Parathyroid adenoma (tissue), 2 donors: ENCODE measurements at regions not wholly inside any gene's neighbourhood (a gene's known extent, or its start where the extent isn't known, plus 50 kb on each side); places are given as distances from the start of the nearest gene placed in this dataset.

Experiments used
- H2AFZ ChIP-seq: fragments of 300-600 bp; sonication (generic); one replicate; pipeline ENCODE4 v1.7.0; 2017; ENCODE audit warnings: antibody characterized with exemption, mild to moderate bottlenecking
- H3K27ac ChIP-seq: fragments of 300-600 bp; sonication (generic); one replicate; pipeline ENCODE4 v1.7.0; 2017
- H3K27me3 ChIP-seq: fragments of 300-600 bp; sonication (generic); one replicate; pipeline ENCODE4 v1.7.0; 2017; ENCODE audit warnings: low read length; ENCODE audit not compliant: control insufficient read depth, insufficient read depth
- H3K36me3 ChIP-seq: fragments of 300-600 bp; sonication (generic); one replicate; pipeline ENCODE4 v1.7.0; 2017; ENCODE audit warnings: low read length; ENCODE audit not compliant: control insufficient read depth, insufficient read depth
- H3K4me1 ChIP-seq: fragments of 300-600 bp; sonication (generic); one replicate; pipeline ENCODE4 v1.7.0; 2017; ENCODE audit warnings: control low read depth
- H3K4me2 ChIP-seq: fragments of 300-600 bp; sonication (generic); one replicate; pipeline ENCODE4 v1.7.0; 2017; ENCODE audit warnings: low read length
- H3K4me3 ChIP-seq: fragments of 300-600 bp; sonication (generic); one replicate; pipeline ENCODE4 v1.7.0; 2017; ENCODE audit warnings: low read depth, low read length
- H3K79me2 ChIP-seq: fragments of 300-600 bp; sonication (generic); one replicate; pipeline ENCODE4 v1.7.0; 2017; ENCODE audit warnings: control low read depth
- H3K9ac ChIP-seq: fragments of 300-600 bp; sonication (generic); one replicate; pipeline ENCODE4 v1.7.0; 2017; ENCODE audit warnings: mild to moderate bottlenecking
- H3K9me3 ChIP-seq: fragments of 300-600 bp; sonication (generic); one replicate; pipeline ENCODE4 v1.7.0; 2017; ENCODE audit warnings: low read length; ENCODE audit not compliant: control insufficient read depth
- CTCF ChIP-seq: fragments of 300-600 bp; sonication (generic); IDR thresholded peaks from one replicate; pipeline ENCODE4 v1.7.0; 2017; ENCODE audit warnings: antibody characterized with exemption, mild to moderate bottlenecking
- donor health status: primary hyperparathyroidism.

- Histone ChIP-seq H3K4me3 (peak overlapping the region; percentile 26), H3K27me3 (no peaks in the 10 kb centered on the region), H3K4me1 (peaks cover 11% of the 10 kb centered on the region), H3K36me3 (no peaks in the 10 kb centered on the region), H3K79me2 (no peaks in the 10 kb centered on the region), H3K27ac (peak overlapping the region; percentile 78), H3K9ac (no peak overlapping the region), H3K9me3 (no peaks in the 10 kb centered on the region), H2AFZ (peak overlapping the region; percentile 45), H3K4me2 (peak overlapping the region; percentile 39)
- no peak for TF ChIP-seq CTCF
Observed at GRCh38 chr6:47407300-47408281, 70.0 kb upstream of the CD2AP start.

DNA sequence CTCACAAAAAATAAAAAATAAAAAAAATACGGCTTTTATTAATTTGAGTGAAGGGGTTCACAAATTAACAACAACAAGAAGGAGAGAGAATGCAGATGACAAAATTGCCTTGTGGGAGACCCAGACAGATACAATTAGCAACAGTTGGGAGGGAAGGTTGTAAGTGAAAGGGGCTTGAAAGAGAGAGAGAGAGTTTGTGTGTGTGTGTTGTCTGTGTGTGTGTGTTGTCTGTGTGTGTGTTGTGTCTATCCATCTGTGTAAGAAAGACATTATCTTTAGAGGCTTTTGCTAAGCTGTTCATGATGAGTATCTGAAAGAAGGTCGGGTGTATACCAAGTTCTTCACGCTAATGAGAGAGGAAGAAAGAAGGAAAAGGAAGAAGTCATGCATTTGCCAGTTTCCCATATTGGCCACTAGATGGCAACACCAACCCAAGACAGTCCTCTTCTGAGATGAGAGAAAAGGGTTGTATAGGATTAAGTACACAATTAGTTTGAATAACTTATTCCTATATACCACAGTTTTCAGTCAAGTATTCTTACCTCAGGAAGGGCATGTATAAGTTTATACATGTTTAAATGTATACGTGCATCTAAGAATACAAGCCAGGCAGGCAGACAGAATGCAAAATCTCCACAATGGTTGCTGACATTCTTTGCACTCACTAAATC, 63.7 kb upstream of the CD2AP start:
- H3K4me1 ChIP-seq, result no peaks in the 10 kb centered on the region
- peak overlapping the region; percentile 68 for H2AFZ ChIP-seq
- no peaks in the 10 kb centered on the region for H3K9me3 ChIP-seq
- no peaks in the 10 kb centered on the region for H3K27me3 ChIP-seq
- H3K79me2 ChIP-seq, result no peaks in the 10 kb centered on the region
- H3K4me3 ChIP-seq, result peak overlapping the region; percentile 62
- H3K4me2 ChIP-seq, result peak overlapping the region; percentile 66
- no peak overlapping the region for H3K27ac ChIP-seq
- no peak overlapping the region for H3K9ac ChIP-seq
- no peaks in the 10 kb centered on the region for H3K36me3 ChIP-seq
- peak; percentile 95 for TF ChIP-seq CTCF

DNA sequence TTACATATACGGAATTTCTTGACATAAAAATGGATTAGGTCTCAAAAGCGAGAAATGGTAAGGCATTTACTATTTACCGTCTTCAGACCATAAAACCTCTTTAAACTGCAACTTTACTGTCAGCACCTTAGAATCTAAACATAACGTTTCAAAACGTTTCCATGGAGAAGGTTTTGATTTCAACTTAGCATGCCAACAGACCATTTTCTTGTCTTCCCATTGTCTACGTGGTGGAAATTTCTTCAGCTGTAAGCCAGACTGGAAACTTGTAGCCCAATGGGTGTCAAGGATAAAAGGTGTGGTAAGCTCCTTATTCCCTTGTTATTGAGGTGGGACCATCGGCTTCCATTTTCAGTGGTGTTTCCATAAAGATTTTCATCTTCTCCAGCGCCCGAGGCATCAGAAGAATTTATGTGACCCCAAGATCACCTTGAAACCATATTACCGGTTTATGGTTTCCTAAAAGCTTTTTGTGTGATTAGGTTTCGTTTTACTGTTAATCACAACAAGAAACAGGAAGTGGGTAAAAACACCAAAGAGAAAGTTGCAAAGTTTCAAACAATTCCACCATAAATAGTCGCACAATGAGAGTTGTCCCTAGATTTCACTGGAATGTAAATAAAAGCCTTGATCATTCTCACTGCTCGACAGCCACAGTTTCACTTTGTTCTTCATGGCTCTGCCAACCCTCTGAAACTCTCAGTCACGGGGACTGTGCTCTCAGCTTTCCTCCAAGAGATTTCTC, 63.0 kb upstream of the CD2AP start:
- peak overlapping the region; percentile 68 for H2AFZ ChIP-seq
- no peaks in the 10 kb centered on the region for H3K79me2 ChIP-seq
- no peaks in the 10 kb centered on the region for H3K4me1 ChIP-seq
- peak overlapping the region; percentile 66 for H3K4me2 ChIP-seq
- no peak for TF ChIP-seq CTCF
- no peaks in the 10 kb centered on the region for H3K27me3 ChIP-seq
- H3K4me3 ChIP-seq, result peak overlapping the region; percentile 62
- no peaks in the 10 kb centered on the region for H3K36me3 ChIP-seq
- no peak overlapping the region for H3K9ac ChIP-seq
- H3K9me3 ChIP-seq, result no peaks in the 10 kb centered on the region
- H3K27ac ChIP-seq, result peak overlapping the region; percentile 60

DNA sequence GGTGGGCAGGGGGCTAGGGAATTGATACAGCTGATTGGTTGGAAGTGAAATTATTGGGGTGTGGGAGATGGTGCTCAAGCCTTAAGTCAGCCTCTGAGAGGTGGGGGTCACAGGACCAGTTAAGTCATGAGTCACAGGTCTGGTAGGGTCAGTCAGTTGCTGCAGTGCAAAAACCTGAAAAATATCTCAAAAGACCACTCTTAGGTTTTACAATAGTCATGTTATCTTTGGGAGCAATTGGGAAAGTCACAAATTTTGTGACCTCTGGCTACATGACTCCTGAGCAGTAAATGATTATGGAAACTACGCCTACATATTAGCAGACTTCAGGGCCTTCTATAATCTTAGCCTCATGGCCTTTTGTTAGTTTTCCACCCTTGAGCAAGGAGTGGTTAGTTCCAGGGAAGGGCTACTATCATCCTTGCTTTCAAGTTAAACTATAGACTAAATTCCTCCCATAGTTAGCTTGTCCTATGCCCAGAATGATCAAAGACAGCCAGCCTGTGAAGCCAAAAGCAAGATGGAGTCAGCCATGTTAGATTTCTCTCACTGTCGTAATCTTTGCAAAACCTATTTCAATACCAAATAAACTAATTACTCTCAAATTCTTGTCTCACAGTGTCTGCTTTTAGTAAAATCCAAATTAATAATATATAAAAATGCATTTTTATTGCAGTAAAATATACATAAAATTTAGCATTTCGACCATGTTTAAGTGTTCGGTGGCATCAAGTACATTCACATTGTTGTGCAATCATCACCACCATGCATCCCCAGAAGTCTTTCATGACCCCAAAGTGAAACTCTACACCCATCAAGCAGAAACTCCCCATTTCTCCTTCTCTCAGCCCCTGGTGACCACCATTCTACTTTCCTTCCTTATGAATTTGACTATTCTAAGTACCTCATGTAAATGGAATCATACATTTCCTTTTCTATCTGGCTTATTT, 60.9 kb upstream of the CD2AP start:
- Histone ChIP-seq H3K27me3 (no peaks in the 10 kb centered on the region), H2AFZ (no peak overlapping the region), H3K4me2 (no peak overlapping the region), H3K36me3 (no peaks in the 10 kb centered on the region), H3K9ac (no peak overlapping the region), H3K9me3 (no peaks in the 10 kb centered on the region), H3K4me1 (no peaks in the 10 kb centered on the region), H3K79me2 (no peaks in the 10 kb centered on the region), H3K4me3 (no peak overlapping the region), H3K27ac (no peak overlapping the region)
- no peak for TF ChIP-seq CTCF
